ENCODE measurements at regions not wholly inside any gene's neighbourhood (a gene's known extent, or its start where the extent isn't known, plus 50 kb on each side); places are given as distances from the start of the nearest gene placed in this dataset.

- intact Hi-C loops (cut with micrococcal nuclease; ENCODE audit: unreplicated experiment) (no loop called here), in situ Hi-C loops (cut with HindIII; ENCODE audit: extremely low pct_ligation_motif_present, low pct_unique_long_range_greater_than_20kb) (loop anchor here (25.0 kb wide), 1 partner anchor 91 kb away; no protein-coding TSS in a partner anchor)
- H3K79me2 ChIP-seq (ENCODE audit: insufficient read depth, low read length) = no peaks in the 10 kb centered on the region
- H3K4me1 ChIP-seq (ENCODE audit: insufficient read depth, low read length) = no peaks in the 10 kb centered on the region
- no peak overlapping the region for H2AFZ ChIP-seq (ENCODE audit: low read length)
- peaks cover 80% of the 10 kb centered on the region for H3K9me3 ChIP-seq (ENCODE audit: low read length)
- H3K9ac ChIP-seq (ENCODE audit: insufficient read depth, low read depth, low read length) = no peak overlapping the region
- ATAC-seq (no peak), DNase-seq (ENCODE audit: low spot score) (no peak), FAIRE-seq (no peak)
- H3K4me2 ChIP-seq (ENCODE audit: low read depth, low read length) = no peak overlapping the region
- H3K36me3 ChIP-seq (replicated peaks in 1 of 2; ENCODE audit: control insufficient read depth in 1 of 2, insufficient read depth in 2 of 2, low read length in 2 of 2) = no peaks in the 10 kb centered on the region
- no peak for TF ChIP-seq XRCC5 (optimal IDR thresholded peaks at IDR 0.05; ENCODE audit: low read length)
- TF ChIP-seq TOPORS (CRISPR knock-in tag; IDR thresholded peaks at IDR 0.05) = no peak
- TF ChIP-seq, protein P1, sequence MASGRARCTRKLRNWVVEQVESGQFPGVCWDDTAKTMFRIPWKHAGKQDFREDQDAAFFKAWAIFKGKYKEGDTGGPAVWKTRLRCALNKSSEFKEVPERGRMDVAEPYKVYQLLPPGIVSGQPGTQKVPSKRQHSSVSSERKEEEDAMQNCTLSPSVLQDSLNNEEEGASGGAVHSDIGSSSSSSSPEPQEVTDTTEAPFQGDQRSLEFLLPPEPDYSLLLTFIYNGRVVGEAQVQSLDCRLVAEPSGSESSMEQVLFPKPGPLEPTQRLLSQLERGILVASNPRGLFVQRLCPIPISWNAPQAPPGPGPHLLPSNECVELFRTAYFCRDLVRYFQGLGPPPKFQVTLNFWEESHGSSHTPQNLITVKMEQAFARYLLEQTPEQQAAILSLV (CRISPR knock-in tag; IDR thresholded peaks at IDR 0.05; ENCODE audit: borderline replicate concordance) = no peak
- TF ChIP-seq SETDB1 (CRISPR knock-in tag; IDR thresholded peaks at IDR 0.05; ENCODE audit: borderline replicate concordance) = no peak
- no peak for TF ChIP-seq SP140L (CRISPR knock-in tag; IDR thresholded peaks at IDR 0.05; ENCODE audit: borderline replicate concordance)
- TF ChIP-seq, protein P2, sequence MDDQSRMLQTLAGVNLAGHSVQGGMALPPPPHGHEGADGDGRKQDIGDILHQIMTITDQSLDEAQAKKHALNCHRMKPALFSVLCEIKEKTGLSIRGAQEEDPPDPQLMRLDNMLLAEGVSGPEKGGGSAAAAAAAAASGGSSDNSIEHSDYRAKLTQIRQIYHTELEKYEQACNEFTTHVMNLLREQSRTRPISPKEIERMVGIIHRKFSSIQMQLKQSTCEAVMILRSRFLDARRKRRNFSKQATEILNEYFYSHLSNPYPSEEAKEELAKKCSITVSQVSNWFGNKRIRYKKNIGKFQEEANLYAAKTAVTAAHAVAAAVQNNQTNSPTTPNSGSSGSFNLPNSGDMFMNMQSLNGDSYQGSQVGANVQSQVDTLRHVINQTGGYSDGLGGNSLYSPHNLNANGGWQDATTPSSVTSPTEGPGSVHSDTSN (CRISPR knock-in tag; IDR thresholded peaks at IDR 0.05; ENCODE audit: borderline replicate concordance) = no peak
- TF ChIP-seq ZNF589 (CRISPR knock-in tag; conservative IDR thresholded peaks at IDR 0.05) = no peak
- TF ChIP-seq GTF2F1 (IDR thresholded peaks at IDR 0.05; ENCODE audit: low read length) = no peak
- no peak for TF ChIP-seq ZNF10 (CRISPR knock-in tag; IDR thresholded peaks at IDR 0.05; ENCODE audit: borderline replicate concordance, low read depth)
- no peak for TF ChIP-seq ETV6 (CRISPR knock-in tag; conservative IDR thresholded peaks at IDR 0.05)
- no peak for TF ChIP-seq NCOR1 (IDR thresholded peaks at IDR 0.05; ENCODE audit: borderline replicate concordance, low read length)
- no peak for TF ChIP-seq UBTF (CRISPR knock-in tag; IDR thresholded peaks at IDR 0.05)
- TF ChIP-seq SP1 (IDR thresholded peaks at IDR 0.05) = no peak
- no peak for TF ChIP-seq SP1 (CRISPR knock-in tag; IDR thresholded peaks at IDR 0.05)
- TF ChIP-seq NR2F2 (IDR thresholded peaks at IDR 0.05; ENCODE audit: borderline replicate concordance, low read depth) = no peak
- TF ChIP-seq ARNT (IDR thresholded peaks at IDR 0.05) = no peak
- TF ChIP-seq ISL2 (CRISPR knock-in tag; IDR thresholded peaks at IDR 0.05) = no peak
- no peak for TF ChIP-seq GATA4 (IDR thresholded peaks at IDR 0.05; ENCODE audit: borderline replicate concordance, low read depth)
- BruUV-seq (replicated peaks) = no TSS peak
- H3K27me3 ChIP-seq (ENCODE audit: control insufficient read depth in 1 of 2, insufficient read depth in 2 of 2, low read length in 2 of 2) = no peaks in the 10 kb centered on the region
- H4K20me1 ChIP-seq (ENCODE audit: insufficient read depth, low read length) = no peaks in the 10 kb centered on the region
- WGBS (ENCODE audit: low lambda C conversion rate) = 0% methylated on average over 1 of the region's 1 CpG
- H3K27ac ChIP-seq (ENCODE audit: extremely low read length, insufficient read depth, low read length) = no peak overlapping the region
- POLR2A ChIA-PET = no interaction called here
- H3K4me3 ChIP-seq (replicated peaks in 1 of 3; ENCODE audit: insufficient read depth in 1 of 3, low read depth in 2 of 3, low read length in 3 of 3) = no peak overlapping the region
- CTCF ChIA-PET (ENCODE audit: low intra/inter-chr PET ratio, low total read pairs) = no interaction called here
Measured at GRCh38 chr17:69796078-69796477, 278.9 kb upstream of the KCNJ16 start.

All from HepG2 (cell line).